ENCODE measurements at regions not wholly inside any gene's neighbourhood (a gene's known extent, or its start where the extent isn't known, plus 50 kb on each side); places are given as distances from the start of the nearest gene placed in this dataset.

- H2AFZ ChIP-seq (ENCODE audit: control insufficient read depth, low read depth, low read length) = no peak overlapping the region
- ChIA-PET SMC1A (ENCODE audit: uncharacterized antibody, unreplicated experiment) (interaction anchor here (0.8 to 4.4 kb wide), 16 partner anchors 12 to 717 kb away, joined by 3 to 39 read pairs (median 4); no protein-coding TSS in a partner anchor), CTCF (interaction anchor here (0.6 to 6.8 kb wide), 34 partner anchors 10 to 717 kb away, joined by 3 to 82 read pairs (median 4); no protein-coding TSS in a partner anchor), RAD21 (ENCODE audit: unreplicated experiment) (interaction anchor here (1.0 to 3.0 kb wide), 5 partner anchors 105 to 643 kb away, joined by 4 to 41 read pairs (median 5); no protein-coding TSS in a partner anchor), POLR2A (no interaction called here)
- intact Hi-C loops (cut with micrococcal nuclease; ENCODE audit: unreplicated experiment) = loop anchor here (1.0 to 10.0 kb wide), 4 partner anchors 106 to 641 kb away; no protein-coding TSS in a partner anchor
- BruUV-seq (replicated peaks) = no TSS peak
- H3K4me1 ChIP-seq (ENCODE audit: control insufficient read depth, insufficient read depth, low read length) = no peaks in the 10 kb centered on the region
- DNase-seq (ENCODE audit: low read depth, low spot score) (peak; percentile 2), FAIRE-seq (peak; percentile 68), ATAC-seq (peak; percentile 93)
- H3K9ac ChIP-seq (ENCODE audit: control insufficient read depth, insufficient read depth, low read length) = no peak overlapping the region
- H3K79me2 ChIP-seq (ENCODE audit: control insufficient read depth, insufficient read depth, low read length) = no peaks in the 10 kb centered on the region
- no peaks in the 10 kb centered on the region for H3K27me3 ChIP-seq (replicated peaks in 1 of 2; ENCODE audit: control insufficient read depth in 2 of 2, insufficient read depth in 2 of 2, low read length in 1 of 2)
- no peak overlapping the region for H3K4me3 ChIP-seq
- TF ChIP-seq PAX8 (IDR thresholded peaks at IDR 0.05) = no peak
- no peak for TF ChIP-seq SREBF1 (IDR thresholded peaks at IDR 0.05; ENCODE audit: low read length)
- TF ChIP-seq RAD21 (IDR thresholded peaks at IDR 0.05; ENCODE audit: insufficient read depth, low read depth, low read length) = peak; percentile 87
- TF ChIP-seq USF1 (IDR thresholded peaks at IDR 0.05; ENCODE audit: borderline replicate concordance, extremely low read length, insufficient read depth, low read depth, low read length) = no peak
- no peak for TF ChIP-seq SPI1 (IDR thresholded peaks at IDR 0.05; ENCODE audit: borderline replicate concordance, insufficient read depth, low read depth, low read length)
- peak; percentile 91 for TF ChIP-seq SMC3 (IDR thresholded peaks at IDR 0.05; ENCODE audit: borderline replicate concordance, low read length)
- TF ChIP-seq CTCF (IDR thresholded peaks at IDR 0.05 in 2 of 3, conservative IDR thresholded peaks at IDR 0.05 in 1 of 3; ENCODE audit: control insufficient read depth in 2 of 3, extremely low read depth in 1 of 3, insufficient read depth in 1 of 3, low read depth in 3 of 3, low read length in 3 of 3) = peak; percentile 78 to 87 (median 78)
- H3K9me3 ChIP-seq (replicated peaks; ENCODE audit: control insufficient read depth, insufficient read depth, low read length) = no peaks in the 10 kb centered on the region
- H3K4me2 ChIP-seq (ENCODE audit: control insufficient read depth, insufficient read depth) = no peak overlapping the region
- no peak overlapping the region for H3K27ac ChIP-seq (ENCODE audit: control insufficient read depth, insufficient read depth)
- in situ Hi-C loops (cut with MboI) = loop anchor here (5.0 kb wide), 1 partner anchor 642 kb away; no protein-coding TSS in a partner anchor
- H4K20me1 ChIP-seq (ENCODE audit: control insufficient read depth, insufficient read depth) = no peaks in the 10 kb centered on the region
- H3K36me3 ChIP-seq (ENCODE audit: control insufficient read depth in 2 of 2, insufficient read depth in 2 of 2, low read length in 1 of 2) = no peaks in the 10 kb centered on the region
- WGBS (ENCODE audit: insufficient coverage, insufficient replicate concordance, low lambda C conversion rate, missing lambda C conversion rate) = 39% methylated on average over 5 of the region's 5 CpGs
Observed at GRCh38 chr2:40554665-40555294, 102.9 kb upstream of the SLC8A1 start.

All from GM12878 (cell line).